NCI-H1048 (cell line): ENCODE measurements at regions not wholly inside any gene's neighbourhood (a gene's known extent, or its start where the extent isn't known, plus 50 kb on each side); places are given as distances from the start of the nearest gene placed in this dataset.

Source experiments
- DNase-seq: peaks from one replicate; lab custom pipeline; 2025; lab: John Stamatoyannopoulos, UW

GRCh38 chr15:66931768-66932633 is 133.4 kb upstream of the SMAD3 start:
- no peak for DNase-seq

- no peak for DNase-seq
These were observed 132.8 kb upstream of the SMAD3 start for GRCh38 chr15:66932634-66933024.

- no peak for DNase-seq
These were observed 131.2 kb upstream of the SMAD3 start for GRCh38 chr15:66933932-66934867.

- DNase-seq, result no peak
These were observed 130.4 kb upstream of the SMAD3 start for GRCh38 chr15:66934868-66935520.

GRCh38 chr15:66935688-66936087 is 129.7 kb upstream of the SMAD3 start:
- DNase-seq, result no peak

- DNase-seq, result no peak
These were observed 129.1 kb upstream of the SMAD3 start for GRCh38 chr15:66936109-66936860.

- DNase-seq, result no peak
These were observed 128.4 kb upstream of the SMAD3 start for GRCh38 chr15:66936861-66937582.

- DNase-seq, result no peak
These were observed 127.8 kb upstream of the SMAD3 start for GRCh38 chr15:66937588-66937987.

- DNase-seq, result no peak
These were observed 127.1 kb upstream of the SMAD3 start for GRCh38 chr15:66938114-66938830.

- DNase-seq, result no peak
These were observed 126.4 kb upstream of the SMAD3 start for GRCh38 chr15:66939016-66939415.

GRCh38 chr15:66939451-66940023 is 125.9 kb upstream of the SMAD3 start:
- DNase-seq, result no peak

- no peak for DNase-seq
These were observed 125.0 kb upstream of the SMAD3 start for GRCh38 chr15:66940368-66940767.

GRCh38 chr15:66941108-66941711 is 124.2 kb upstream of the SMAD3 start:
- no peak for DNase-seq

GRCh38 chr15:66941791-66942190 is 123.6 kb upstream of the SMAD3 start:
- no peak for DNase-seq

GRCh38 chr15:66942649-66943390 is 122.6 kb upstream of the SMAD3 start:
- DNase-seq, result no peak

- DNase-seq, result no peak
These were observed 121.8 kb upstream of the SMAD3 start for GRCh38 chr15:66943456-66944095.

GRCh38 chr15:66944121-66944520 is 121.3 kb upstream of the SMAD3 start:
- no peak for DNase-seq

GRCh38 chr15:66945286-66945685 is 120.1 kb upstream of the SMAD3 start:
- DNase-seq, result no peak
